Natural killer cell treated with Interleukin-12 subunit alpha and Interleukin-12 subunit beta and Interleukin-15 and Interleukin-18, amount 100 ng/mL, for 72 hours (primary cell): ENCODE measurements at regions not wholly inside any gene's neighbourhood (a gene's known extent, or its start where the extent isn't known, plus 50 kb on each side); places are given as distances from the start of the nearest gene placed in this dataset.
"Not testable (repeated sequence)": the region's sequence is repeated elsewhere in the genome, so short reads cannot be mapped to it uniquely, and the experiment has no call there.

ENCODE experiments used
- ATAC-seq, 2 donors: fragments of 150-1000 bp; cut with Tn5 transposase in 1 of 2; sonication (Bioruptor Pico), chemical (Tn5 transposase) in 1 of 2; 2 replicates each; pipeline ENCODE4 v1.10.0; 2021
- DNase-seq: peaks from one replicate; pipeline ENCODE4 v3.0.0; 2022; ENCODE audit warnings: low spot score
- H3K27ac Mint-ChIP-seq, 2 donors: 1 replicate in 1 of 2; 2 replicates in 1 of 2; pipeline ENCODE4 v1.8.0; 2022; ENCODE audit warnings: mixed read lengths in 2 of 2, mild to moderate bottlenecking in 1 of 2, moderate library complexity in 1 of 2
- H3K27me3 Mint-ChIP-seq, 2 donors: 1 replicate in 1 of 2; 2 replicates in 1 of 2; pipeline ENCODE4 v1.8.0; 2022; ENCODE audit warnings: mixed read lengths in 2 of 2
- H3K36me3 Mint-ChIP-seq: one replicate; pipeline ENCODE4 v1.8.0; 2022; ENCODE audit warnings: mixed read lengths
- H3K4me1 Mint-ChIP-seq, 2 donors: 1 replicate in 1 of 2; 2 replicates in 1 of 2; pipeline ENCODE4 v1.8.0; 2022; ENCODE audit warnings: low read depth in 2 of 2, mixed read lengths in 2 of 2, mild to moderate bottlenecking in 1 of 2
- H3K4me3 Mint-ChIP-seq: one replicate; pipeline ENCODE4 v1.8.0; 2022; ENCODE audit warnings: mixed read lengths
- H3K9me3 Mint-ChIP-seq: 2 replicates; pipeline ENCODE4 v1.8.0; 2022; ENCODE audit warnings: mixed read lengths

DNA sequence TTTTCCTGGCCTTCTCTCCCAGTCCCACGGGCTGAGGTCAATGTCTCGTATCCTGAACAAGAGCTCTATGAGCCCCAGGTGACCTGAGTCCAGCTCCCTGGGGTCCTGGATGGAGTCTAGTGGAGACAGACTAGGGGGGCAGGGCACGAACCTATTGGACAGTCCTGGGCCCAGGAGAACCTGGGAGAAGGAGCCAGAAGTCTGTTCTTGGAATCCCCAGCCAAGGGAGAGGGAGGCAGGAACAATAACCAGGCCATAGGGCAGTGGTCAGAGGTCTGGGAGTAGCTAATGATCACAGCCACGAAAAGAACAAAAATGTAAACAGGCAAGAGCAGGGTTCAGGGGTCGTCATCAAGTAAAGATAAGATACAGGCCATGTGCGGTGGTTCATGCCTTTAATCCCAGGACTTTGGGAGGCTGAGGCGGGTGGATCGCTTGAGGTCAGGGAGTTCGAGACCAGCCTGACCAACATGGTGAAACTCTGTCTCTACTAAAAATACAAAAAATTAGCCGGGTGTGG is 60.8 kb downstream of the COPRS start:
- no peak overlapping the region for H3K4me3 Mint-ChIP-seq
- H3K36me3 Mint-ChIP-seq: no peaks in the 10 kb centered on the region
- no peaks in the 10 kb centered on the region for H3K4me1 Mint-ChIP-seq
- no peaks in the 10 kb centered on the region for H3K9me3 Mint-ChIP-seq
- H3K27ac Mint-ChIP-seq: no peak overlapping the region
- H3K27me3 Mint-ChIP-seq: no peaks in the 10 kb centered on the region
- ATAC-seq (no peak), DNase-seq (no peak)

DNA sequence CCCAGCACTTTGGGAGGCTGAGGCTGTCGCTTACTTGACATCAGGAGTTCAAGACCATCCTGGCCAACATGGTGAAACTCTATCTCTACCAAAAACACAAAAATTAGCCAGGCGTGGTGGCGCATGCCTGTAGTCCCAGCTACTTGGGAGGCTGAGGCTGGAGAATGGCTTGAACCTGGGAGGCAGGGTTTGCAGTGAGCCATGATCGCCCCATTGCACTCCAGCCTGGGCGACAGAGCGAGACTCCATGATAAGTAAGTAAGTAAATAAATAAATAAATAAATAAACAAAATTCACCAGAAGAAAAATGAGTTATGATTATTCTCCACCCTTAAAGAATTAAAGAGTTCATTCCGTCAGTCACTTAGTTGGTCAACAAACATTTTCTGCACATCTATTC is 63.1 kb downstream of the COPRS start:
- not testable (repeated sequence) for H3K4me1 Mint-ChIP-seq, H3K27ac Mint-ChIP-seq, ATAC-seq, H3K9me3 Mint-ChIP-seq, H3K27me3 Mint-ChIP-seq, H3K4me3 Mint-ChIP-seq, H3K36me3 Mint-ChIP-seq, DNase-seq

DNA sequence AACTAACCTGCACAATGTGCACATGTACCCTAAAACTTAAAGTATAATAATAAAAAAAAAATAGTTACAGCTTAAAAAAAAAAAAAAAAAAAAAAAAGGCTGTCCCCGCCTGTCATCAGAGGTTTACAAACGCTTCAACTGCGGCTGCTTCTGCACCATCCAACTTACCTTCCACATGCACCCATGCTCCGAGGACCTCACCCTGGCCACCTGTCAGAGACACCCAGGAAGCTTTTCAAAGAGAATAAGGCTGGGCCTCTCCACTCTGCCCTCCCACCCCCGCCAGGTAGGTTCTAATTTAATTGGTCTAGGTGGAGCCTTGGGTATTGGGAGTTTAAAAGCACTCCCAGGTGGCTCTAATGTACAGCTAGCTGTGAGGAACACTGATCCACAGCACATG is 64.9 kb downstream of the COPRS start:
- Mint-ChIP-seq H3K4me1 (peaks cover 0 to 6% of the 10 kb centered on the region in 2 donors), H3K4me3 (no peak overlapping the region), H3K9me3 (no peaks in the 10 kb centered on the region), H3K27ac (no peak overlapping the region), H3K36me3 (no peaks in the 10 kb centered on the region), H3K27me3 (peaks cover 0 to 7% of the 10 kb centered on the region in 2 donors)
- ATAC-seq (no peak), DNase-seq (no peak)

DNA sequence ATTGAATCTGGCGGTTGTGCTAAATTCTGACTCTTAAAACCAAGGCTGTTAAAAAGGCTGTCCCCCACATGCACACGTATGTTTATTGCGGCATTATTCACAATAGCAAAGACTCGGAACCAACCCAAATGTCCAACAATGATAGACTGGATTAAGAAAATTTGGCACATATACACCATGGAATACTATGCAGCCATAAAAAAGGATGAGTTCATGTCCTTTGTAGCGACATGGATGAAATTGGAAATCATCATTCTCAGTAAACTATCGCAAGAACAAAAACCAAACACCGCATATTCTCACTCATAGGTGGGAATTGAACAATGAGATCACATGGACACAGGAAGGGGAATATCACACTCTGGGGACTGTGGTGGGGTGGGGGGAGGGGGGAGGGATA is 65.4 kb downstream of the COPRS start:
- H3K27me3 Mint-ChIP-seq, ATAC-seq, H3K27ac Mint-ChIP-seq, H3K36me3 Mint-ChIP-seq, H3K4me3 Mint-ChIP-seq, DNase-seq, H3K4me1 Mint-ChIP-seq, H3K9me3 Mint-ChIP-seq: not testable (repeated sequence)

DNA sequence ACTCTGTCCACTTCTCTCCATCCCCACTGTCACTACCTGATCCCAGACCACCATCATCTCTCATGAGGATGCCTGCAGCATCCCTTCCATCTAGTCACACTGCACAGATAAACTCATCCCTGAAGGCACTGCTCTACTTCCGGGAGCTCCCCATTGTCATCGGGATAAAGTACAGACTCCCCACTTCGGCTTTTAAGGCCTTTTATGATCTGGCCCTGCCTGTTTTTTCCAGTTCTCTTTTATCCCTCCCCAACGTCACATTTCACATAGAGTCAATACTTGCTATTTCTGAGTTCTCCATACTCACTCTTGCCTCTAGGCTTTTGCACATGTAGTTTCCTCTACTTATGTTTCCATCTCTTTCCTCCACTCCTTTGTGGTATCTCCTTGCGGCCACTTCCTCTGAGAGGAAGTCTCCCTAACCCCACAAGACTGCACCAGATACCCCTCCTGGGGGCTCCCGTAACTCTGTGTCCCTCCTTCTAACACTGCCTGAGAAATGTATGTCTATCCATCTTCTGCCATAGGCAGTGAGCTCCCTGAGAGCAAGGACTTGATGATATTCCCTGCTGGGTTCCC is 66.9 kb downstream of the COPRS start:
- ATAC-seq (no peak), DNase-seq (no peak)
- Mint-ChIP-seq H3K4me3 (no peak overlapping the region), H3K9me3 (no peaks in the 10 kb centered on the region), H3K36me3 (no peaks in the 10 kb centered on the region), H3K4me1 (peaks cover 0 to 6% of the 10 kb centered on the region in 2 donors), H3K27me3 (peaks cover 0 to 7% of the 10 kb centered on the region in 2 donors), H3K27ac (no peak overlapping the region)

- ATAC-seq: no peak
- Mint-ChIP-seq H3K27me3 (peaks cover 0 to 13% of the 10 kb centered on the region in 2 donors), H3K9me3 (no peaks in the 10 kb centered on the region), H3K4me1 (peaks cover 0 to 6% of the 10 kb centered on the region in 2 donors), H3K36me3 (no peaks in the 10 kb centered on the region), H3K27ac (no peak overlapping the region), H3K4me3 (no peak overlapping the region)
- no peak for DNase-seq
Observed at GRCh38 chr17:31789707-31790505, 69.1 kb downstream of the COPRS start.

DNA sequence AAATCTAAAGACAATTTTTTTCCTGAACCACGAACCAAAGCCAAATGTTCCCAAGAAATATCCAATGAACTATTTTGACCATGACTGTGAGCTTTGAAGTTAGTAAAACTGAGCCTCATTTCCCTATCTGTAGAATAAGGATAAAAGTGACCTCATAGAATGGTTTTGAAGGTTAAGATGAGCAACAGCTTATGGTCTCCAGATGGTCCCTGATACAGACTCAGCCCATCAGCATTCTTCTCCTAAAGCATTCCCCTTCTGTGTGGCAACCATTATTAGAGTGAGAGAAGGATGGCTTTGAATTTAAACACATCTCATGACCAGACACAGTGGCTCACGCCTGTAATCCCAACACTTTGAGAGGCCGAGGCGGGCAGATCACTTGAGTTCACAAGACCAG is 70.1 kb downstream of the COPRS start:
- Mint-ChIP-seq H3K4me3 (no peak overlapping the region), H3K27ac (no peak overlapping the region), H3K36me3 (no peaks in the 10 kb centered on the region), H3K9me3 (no peaks in the 10 kb centered on the region), H3K4me1 (peaks cover 0 to 6% of the 10 kb centered on the region in 2 donors), H3K27me3 (peaks cover 0 to 13% of the 10 kb centered on the region in 2 donors)
- DNase-seq: no peak
- no peak for ATAC-seq

- H3K9me3 Mint-ChIP-seq: no peaks in the 10 kb centered on the region
- DNase-seq (no peak), ATAC-seq (no peak)
- H3K27me3 Mint-ChIP-seq: peaks cover 0 to 13% of the 10 kb centered on the region in 2 donors
- no peak overlapping the region for H3K4me3 Mint-ChIP-seq
- H3K4me1 Mint-ChIP-seq: peaks cover 0 to 6% of the 10 kb centered on the region in 2 donors
- no peak overlapping the region for H3K27ac Mint-ChIP-seq
- H3K36me3 Mint-ChIP-seq: no peaks in the 10 kb centered on the region
Observed at GRCh38 chr17:31788571-31788946, 70.5 kb downstream of the COPRS start.

GRCh38 chr17:31787857-31788570 is 71.0 kb downstream of the COPRS start:
- Mint-ChIP-seq H3K4me3 (no peak overlapping the region), H3K27me3 (peaks cover 4 to 17% of the 10 kb centered on the region in 2 donors), H3K27ac (no peak overlapping the region), H3K9me3 (no peaks in the 10 kb centered on the region), H3K4me1 (peaks cover 0 to 6% of the 10 kb centered on the region in 2 donors), H3K36me3 (no peaks in the 10 kb centered on the region)
- DNase-seq (no peak), ATAC-seq (no peak)

DNA sequence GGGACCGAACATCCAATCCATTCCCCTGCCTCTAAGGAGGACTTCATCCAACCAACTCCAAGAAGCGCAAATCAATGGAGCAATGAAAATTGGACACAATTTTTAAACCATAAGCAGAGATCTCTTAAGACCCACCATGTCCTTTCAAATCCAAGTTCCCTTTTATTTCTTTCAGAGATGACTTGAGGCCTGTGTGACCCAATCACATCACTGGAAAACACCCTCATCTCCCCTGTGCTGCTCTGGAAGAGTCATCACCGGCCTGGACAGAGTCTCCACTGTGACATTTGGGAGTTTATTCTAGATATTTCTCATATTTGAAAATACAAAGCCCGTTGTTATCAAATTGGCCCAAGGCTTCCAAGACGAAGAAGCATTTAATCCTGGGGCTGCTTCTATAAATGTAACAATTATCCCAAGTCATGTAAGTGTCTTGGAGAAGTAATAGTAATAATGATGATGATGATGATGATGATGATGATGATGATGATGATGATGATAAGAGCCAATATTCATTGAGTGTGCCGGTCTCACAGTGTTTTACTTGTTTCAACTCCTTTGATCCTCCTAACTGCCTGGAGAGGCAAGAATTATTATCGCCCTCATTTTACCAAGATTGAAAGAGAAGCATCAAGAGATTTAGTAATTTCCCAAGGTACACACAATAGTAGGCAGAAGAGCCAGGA is 72.1 kb downstream of the COPRS start:
- Mint-ChIP-seq H3K4me3 (no peak overlapping the region), H3K4me1 (peaks cover 0 to 2% of the 10 kb centered on the region in 2 donors), H3K27ac (no peak overlapping the region), H3K27me3 (peaks cover 14 to 19% of the 10 kb centered on the region in 2 donors), H3K36me3 (no peaks in the 10 kb centered on the region), H3K9me3 (no peaks in the 10 kb centered on the region)
- ATAC-seq (no peak), DNase-seq (no peak)

- no peak overlapping the region for H3K4me3 Mint-ChIP-seq
- H3K9me3 Mint-ChIP-seq: no peaks in the 10 kb centered on the region
- H3K27ac Mint-ChIP-seq: no peak overlapping the region
- H3K27me3 Mint-ChIP-seq: peaks cover 27 to 29% of the 10 kb centered on the region in 2 donors
- H3K36me3 Mint-ChIP-seq: no peaks in the 10 kb centered on the region
- no peaks in the 10 kb centered on the region for H3K4me1 Mint-ChIP-seq
- ATAC-seq (no peak), DNase-seq (no peak)
Observed at GRCh38 chr17:31780483-31780882, 78.6 kb downstream of the COPRS start.

- peaks cover 25 to 36% of the 10 kb centered on the region in 2 donors for H3K27me3 Mint-ChIP-seq
Observed at GRCh38 chr17:31778523-31778922, 80.5 kb downstream of the COPRS start.

GRCh38 chr17:31771328-31771727 is 87.7 kb downstream of the COPRS start:
- peaks cover 8 to 20% of the 10 kb centered on the region in 2 donors for H3K27me3 Mint-ChIP-seq
- H3K27ac Mint-ChIP-seq, H3K4me1 Mint-ChIP-seq, DNase-seq, H3K9me3 Mint-ChIP-seq, H3K4me3 Mint-ChIP-seq, ATAC-seq, H3K36me3 Mint-ChIP-seq: not testable (repeated sequence)

More at GRCh38 chr17:31778523-31778922, 80.5 kb downstream of the COPRS start:
- ATAC-seq: no peak
- H3K4me3 Mint-ChIP-seq: no peak overlapping the region
- no peaks in the 10 kb centered on the region for H3K9me3 Mint-ChIP-seq
- DNase-seq: no peak
- H3K27ac Mint-ChIP-seq: no peak overlapping the region
- no peaks in the 10 kb centered on the region for H3K36me3 Mint-ChIP-seq
- no peaks in the 10 kb centered on the region for H3K4me1 Mint-ChIP-seq
